GM12872 (cell line): ENCODE measurements at regions not wholly inside any gene's neighbourhood (a gene's known extent, or its start where the extent isn't known, plus 50 kb on each side); places are given as distances from the start of the nearest gene placed in this dataset.

ENCODE experiments used
- CTCF ChIP-seq: IDR thresholded peaks from 3 replicates; pipeline ENCODE4 v1.5.1; 2011; ENCODE audit warnings: low read depth, mild to moderate bottlenecking, low read length, moderate library complexity; ENCODE audit not compliant: insufficient read depth

GRCh38 chr9:23426144-23426543 lies 399.9 kb downstream of the ELAVL2 start:
- no peak for TF ChIP-seq CTCF

DNA sequence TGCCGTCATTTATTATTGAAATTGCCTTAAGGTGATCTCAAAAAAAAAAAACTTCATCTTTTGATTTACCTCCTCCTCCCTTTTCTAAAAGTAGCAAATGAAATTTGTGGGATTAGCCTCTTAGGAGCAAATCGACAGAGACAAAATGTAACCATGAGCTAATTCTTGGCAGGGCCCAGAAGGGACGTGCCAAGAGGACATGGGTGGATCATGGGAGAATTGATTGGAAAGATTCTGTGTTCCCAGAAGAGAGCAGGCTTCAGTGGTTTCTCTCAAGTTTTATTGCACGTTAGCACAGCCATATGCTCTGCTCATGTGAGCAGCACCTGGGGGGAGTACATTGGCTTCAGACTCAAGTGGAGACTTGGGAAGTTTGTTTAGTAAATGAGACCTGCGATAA lies 394.6 kb downstream of the ELAVL2 start:
- TF ChIP-seq CTCF: no peak

- no peak for TF ChIP-seq CTCF
These were observed 391.4 kb downstream of the ELAVL2 start for GRCh38 chr9:23434654-23435053.

GRCh38 chr9:23438299-23438907 lies 387.6 kb downstream of the ELAVL2 start:
- no peak for TF ChIP-seq CTCF

- no peak for TF ChIP-seq CTCF
These were observed 384.8 kb downstream of the ELAVL2 start for GRCh38 chr9:23441275-23441674.

DNA sequence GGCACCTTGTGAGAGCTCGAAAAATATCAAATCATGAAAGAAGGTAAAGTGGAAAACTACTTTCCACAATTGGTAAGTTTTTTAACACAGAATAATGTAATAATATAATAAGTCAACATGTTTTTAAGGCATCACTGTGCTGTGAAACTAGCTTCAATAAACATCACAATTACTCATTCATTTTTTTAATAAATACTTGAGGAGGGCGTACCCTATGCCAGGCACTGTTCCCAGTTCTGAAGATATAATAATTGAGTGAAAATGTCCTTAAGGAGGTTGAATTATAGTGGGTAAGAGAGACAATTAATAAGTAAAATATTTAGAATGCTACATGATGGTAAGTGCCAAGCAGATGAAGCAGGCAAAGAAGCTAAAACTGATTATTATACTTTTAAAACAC lies 381.4 kb downstream of the ELAVL2 start:
- TF ChIP-seq CTCF: no peak

DNA sequence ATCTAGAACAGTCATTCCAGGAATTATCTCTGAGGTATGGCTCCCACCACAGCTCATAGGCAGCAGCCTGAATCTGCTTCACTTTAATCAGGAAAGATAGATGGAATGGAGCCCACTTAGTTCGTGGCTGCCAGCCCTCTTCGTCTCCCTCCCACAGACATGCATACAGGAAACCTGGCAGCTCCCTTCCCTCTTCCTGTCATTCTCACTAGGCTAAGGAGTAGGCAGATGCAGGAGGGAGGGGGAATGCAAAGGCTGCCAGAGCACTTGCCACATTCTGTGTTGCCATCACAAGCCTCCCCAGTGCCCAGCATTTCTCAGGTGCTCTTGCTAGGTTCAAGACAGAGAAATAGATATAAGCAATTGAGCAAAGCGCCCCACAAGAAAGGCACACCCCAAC lies 378.9 kb downstream of the ELAVL2 start:
- no peak for TF ChIP-seq CTCF
